WTC11 (cell line): ENCODE measurements at regions not wholly inside any gene's neighbourhood (a gene's known extent, or its start where the extent isn't known, plus 50 kb on each side); places are given as distances from the start of the nearest gene placed in this dataset.

Experiments
- ATAC-seq: fragments of 200-7000 bp; cut with Tn5 transposase; 2 replicates; pipeline ENCODE4 v1.10.0; 2021; ENCODE audit warnings: mild to moderate bottlenecking, moderate library complexity
- CTCF ChIA-PET: fragments of 300-600 bp; sonication (Branson Sonifier 250); formaldehyde crosslinking; loops from one replicate; lab custom pipeline; 2021; ENCODE audit warnings: antibody characterized with exemption; lab: Charles Lee
- POLR2A ChIA-PET: fragments of 350-600 bp; sonication (Branson Sonifier 250); formaldehyde crosslinking; loops from one replicate; lab custom pipeline; 2021; ENCODE audit warnings: antibody characterized with exemption; lab: Charles Lee
- DNase-seq: peaks from one replicate; pipeline ENCODE4 v3.0.0; 2021; ENCODE audit warnings: low spot score
- H3K27ac Mint-ChIP-seq: 2 replicates; pipeline ENCODE4 v1.8.0; 2021; ENCODE audit warnings: mixed read lengths
- H3K27me3 Mint-ChIP-seq: 2 replicates; pipeline ENCODE4 v1.8.0; 2021; ENCODE audit warnings: low read depth, mild to moderate bottlenecking, moderate library complexity, mixed read lengths
- H3K36me3 Mint-ChIP-seq: 2 replicates; pipeline ENCODE4 v1.8.0; 2021; ENCODE audit warnings: mixed read lengths
- H3K4me1 Mint-ChIP-seq: 2 replicates; pipeline ENCODE4 v1.8.0; 2022; ENCODE audit warnings: mixed read lengths
- H3K4me3 Mint-ChIP-seq: 2 replicates; pipeline ENCODE4 v1.8.0; 2021; ENCODE audit warnings: mild to moderate bottlenecking, moderate library complexity, mixed read lengths
- H3K9me3 Mint-ChIP-seq: 2 replicates; pipeline ENCODE4 v1.8.0; 2021; ENCODE audit warnings: mixed read lengths
- AFF4 ChIP-seq: sonication (generic); formaldehyde crosslinking; IDR thresholded peaks from 2 replicates; pipeline ENCODE4 v1.8.1; 2023; ENCODE audit warnings: mild to moderate bottlenecking, missing genetic modification reagents, borderline replicate concordance
- ARID4B ChIP-seq: sonication (generic); formaldehyde crosslinking; IDR thresholded peaks from 2 replicates; pipeline ENCODE4 v1.8.0; 2023; ENCODE audit warnings: missing genetic modification reagents, mild to moderate bottlenecking, borderline replicate concordance
- IRF2 ChIP-seq: sonication (generic); formaldehyde crosslinking; IDR thresholded peaks from 2 replicates; pipeline ENCODE4 v1.8.0; 2022; ENCODE audit warnings: low read depth, missing genetic modification reagents, borderline replicate concordance
- NFATC4 ChIP-seq: fragments of 250-450 bp; sonication (Bioruptor Pico); IDR thresholded peaks from 2 replicates; pipeline ENCODE4 v1.9.0; 2021; ENCODE audit warnings: mild to moderate bottlenecking
- NFE2L1 ChIP-seq: sonication (generic); formaldehyde crosslinking; IDR thresholded peaks from 2 replicates; pipeline ENCODE4 v1.8.1; 2023; ENCODE audit warnings: missing genetic modification reagents
- PRDM15 ChIP-seq: sonication (generic); formaldehyde crosslinking; IDR thresholded peaks from 2 replicates; pipeline ENCODE4 v1.8.0; 2022; ENCODE audit warnings: missing genetic modification reagents
- SOX15 ChIP-seq: fragments of 250-450 bp; sonication (Bioruptor Pico); IDR thresholded peaks from 2 replicates; pipeline ENCODE4 v1.9.0; 2021; ENCODE audit warnings: mild to moderate bottlenecking
- STAT6 ChIP-seq: sonication (generic); formaldehyde crosslinking; conservative IDR thresholded peaks from 2 replicates; pipeline ENCODE4 v1.8.1; 2023; ENCODE audit warnings: mild to moderate bottlenecking, low read depth, missing genetic modification reagents, moderate library complexity
- USF2 ChIP-seq: sonication (generic); formaldehyde crosslinking; IDR thresholded peaks from 2 replicates; pipeline ENCODE4 v1.8.1; 2023; ENCODE audit warnings: mild to moderate bottlenecking, missing genetic modification reagents, moderate library complexity
- ZNF263 ChIP-seq: sonication (generic); formaldehyde crosslinking; IDR thresholded peaks from 2 replicates; pipeline ENCODE4 v1.8.1; 2022; ENCODE audit warnings: low read depth, mild to moderate bottlenecking, moderate library complexity, missing genetic modification reagents
- ZNF281 ChIP-seq: sonication (generic); formaldehyde crosslinking; IDR thresholded peaks from 2 replicates; pipeline ENCODE4 v1.8.0; 2023; ENCODE audit warnings: mild to moderate bottlenecking, missing genetic modification reagents
- ZNF416 ChIP-seq: fragments of 250-450 bp; sonication (Bioruptor Pico); IDR thresholded peaks from 2 replicates; pipeline ENCODE4 v1.9.0; 2021; ENCODE audit warnings: mild to moderate bottlenecking, inconsistent platforms
- ZNF425 ChIP-seq: fragments of 250-450 bp; sonication (Bioruptor Pico); conservative IDR thresholded peaks from 2 replicates; pipeline ENCODE4 v1.9.0; 2021; ENCODE audit warnings: mild to moderate bottlenecking

GRCh38 chr6:21467091-21467490, 126.5 kb upstream of the SOX4 start:
- no peak overlapping the region for H3K4me3 Mint-ChIP-seq
- no peaks in the 10 kb centered on the region for H3K4me1 Mint-ChIP-seq
- peaks cover 10% of the 10 kb centered on the region for H3K9me3 Mint-ChIP-seq
- H3K27me3 Mint-ChIP-seq, result peaks cover 7% of the 10 kb centered on the region; the same call in 1 of the 2 replicates
- DNase-seq (no peak), ATAC-seq (no peak)
- ChIA-PET CTCF (interaction anchor here (0.5 kb wide), 1 partner anchor 337 kb away, joined by 3 read pairs; no protein-coding TSS in a partner anchor), POLR2A (interaction anchor here (0.6 kb wide), 1 partner anchor 11 kb away, joined by 3 read pairs; no protein-coding TSS in a partner anchor)
- TF ChIP-seq ZNF281 (no peak), PRDM15 (CRISPR knock-in tag) (no peak), SOX15 (CRISPR knock-in tag) (no peak)
- H3K36me3 Mint-ChIP-seq, result no peaks in the 10 kb centered on the region
- no peak overlapping the region for H3K27ac Mint-ChIP-seq

GRCh38 chr6:21468461-21468860, 125.1 kb upstream of the SOX4 start:
- no peaks in the 10 kb centered on the region for H3K36me3 Mint-ChIP-seq
- CTCF ChIA-PET, result no interaction called here
- ATAC-seq, result no peak
- no peak for DNase-seq
- H3K27ac Mint-ChIP-seq, result no peak overlapping the region
- no peaks in the 10 kb centered on the region for H3K4me1 Mint-ChIP-seq
- H3K9me3 Mint-ChIP-seq, result peaks cover 10% of the 10 kb centered on the region
- POLR2A ChIA-PET, result interaction anchor here (0.6 kb wide), 1 partner anchor 821 kb away, joined by 8 read pairs; no protein-coding TSS in a partner anchor
- peaks cover 20% of the 10 kb centered on the region for H3K27me3 Mint-ChIP-seq
- no peak overlapping the region for H3K4me3 Mint-ChIP-seq
- TF ChIP-seq USF2 (CRISPR knock-in tag) (no peak), STAT6 (CRISPR knock-in tag) (no peak), ZNF425 (no peak), NFATC4 (CRISPR knock-in tag) (no peak), NFE2L1 (CRISPR knock-in tag) (no peak), ARID4B (CRISPR knock-in tag) (no peak), AFF4 (CRISPR knock-in tag) (no peak), ZNF416 (CRISPR knock-in tag) (no peak), ZNF263 (CRISPR knock-in tag) (no peak), IRF2 (CRISPR knock-in tag) (no peak)
